Psoas muscle (tissue), 7 donors: ENCODE measurements at regions not wholly inside any gene's neighbourhood (a gene's known extent, or its start where the extent isn't known, plus 50 kb on each side); places are given as distances from the start of the nearest gene placed in this dataset.
A peak's percentile ranks its signal among the peaks of the same experiment; 100 is the strongest.
"Not testable (repeated sequence)": the region's sequence is repeated elsewhere in the genome, so short reads cannot be mapped to it uniquely, and the experiment has no call there.

Experiments used
- ATAC-seq, 4 donors: fragments of 200-7000 bp; cut with Tn5 transposase; one replicate each; pipeline ENCODE4 v1.9.1; 2020; ENCODE audit warnings: moderate library complexity in 3 of 4, mild to moderate bottlenecking in 2 of 4
- DNase-seq, 2 donors: peaks; one replicate each; pipeline ENCODE4 v3.0.0-alpha.2; 2020
- H3K27ac ChIP-seq: fragments of 200-600 bp; one replicate; pipeline ENCODE4 v1.8.0; 2022
- H3K27me3 ChIP-seq, 3 donors: fragments of 200-600 bp in 1 of 3; one replicate each; pipeline versions ENCODE4 v1.6.1 to v1.8.0; 2013 to 2022; ENCODE audit warnings: low read length in 2 of 3, mild to moderate bottlenecking in 2 of 3, moderate library complexity in 1 of 3; ENCODE audit not compliant: insufficient read depth in 3 of 3
- H3K36me3 ChIP-seq, 2 donors: fragments of 200-600 bp in 1 of 2; one replicate each; pipeline versions ENCODE4 v1.6.1 to v1.8.0; 2013 to 2022; ENCODE audit warnings: low read depth in 1 of 2, mild to moderate bottlenecking in 1 of 2, moderate library complexity in 1 of 2; ENCODE audit not compliant: insufficient read depth in 1 of 2
- H3K4me1 ChIP-seq: fragments of 200-600 bp; one replicate; pipeline ENCODE4 v1.8.0; 2022
- H3K4me3 ChIP-seq: fragments of 200-600 bp; one replicate; pipeline ENCODE4 v1.8.0; 2022; ENCODE audit warnings: mild to moderate bottlenecking
- H3K9me3 ChIP-seq: fragments of 200-600 bp; one replicate; pipeline ENCODE4 v1.8.0; 2022
- WGBS, 3 donors: extraction: QIAGEN DNeasy Blood & Tissue Kit; methylation state at CpG; one replicate each; pipeline versions ENCODE4 v1.1.6 to v1.1.7; 2013; 5-methylcytosine and 5-hydroxymethylcytosine counted together
- intact Hi-C, 2 donors: fragments of 100-400 bp; cut with DNase I; formaldehyde crosslinking; loops; one replicate each; pipeline versions ENCODE4 v1.11.0 to v1.14.2; 2022
- TF ChIP-seq, protein P1 (sequence below): fragments of 200-600 bp; IDR thresholded peaks from one replicate; pipeline ENCODE4 v1.8.0; 2022; ENCODE audit warnings: antibody characterized with exemption
- donor health status: healthy with polysubstance abuse.
- donor health status: DM: no; HTN: no; CAD: no; lungs with moderate emphysema.
- donor health status: Bipolar disorder and iron deficiency.
- donor health status: healthy.
- donor health status: DM: yes; HTN: yes; CAD: no.
- donor health status: DM: no; HTN: no; CAD: no.
- donor health status: DM: yes; HTN: yes; CAD: no.

DNA sequence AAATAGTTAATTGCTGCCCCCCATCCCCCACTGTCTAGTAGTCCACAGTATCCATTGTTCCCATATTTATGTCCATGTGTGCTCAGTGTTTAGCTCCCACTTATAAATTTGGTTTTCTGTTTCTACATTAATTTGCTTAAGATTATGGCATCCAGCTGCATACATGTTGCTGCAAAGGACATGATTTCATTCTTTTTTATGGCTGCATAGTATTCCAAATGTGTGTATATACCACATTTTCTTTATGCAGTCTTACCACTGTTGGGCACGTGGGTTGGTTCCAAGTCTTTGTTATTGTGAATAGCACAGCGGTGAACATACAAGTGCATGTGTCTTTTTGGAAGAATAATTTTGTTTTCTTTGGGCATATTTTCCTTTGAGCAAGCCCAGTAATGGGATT is 113.0 kb upstream of the LNX1 start:
- no peaks in the 10 kb centered on the region for H3K9me3 ChIP-seq
- ATAC-seq = no peak
- H3K4me1 ChIP-seq = peaks cover 10% of the 10 kb centered on the region
- H3K36me3 ChIP-seq = no peaks in the 10 kb centered on the region
- H3K27me3 ChIP-seq = no peaks in the 10 kb centered on the region
- TF ChIP-seq, protein P1, sequence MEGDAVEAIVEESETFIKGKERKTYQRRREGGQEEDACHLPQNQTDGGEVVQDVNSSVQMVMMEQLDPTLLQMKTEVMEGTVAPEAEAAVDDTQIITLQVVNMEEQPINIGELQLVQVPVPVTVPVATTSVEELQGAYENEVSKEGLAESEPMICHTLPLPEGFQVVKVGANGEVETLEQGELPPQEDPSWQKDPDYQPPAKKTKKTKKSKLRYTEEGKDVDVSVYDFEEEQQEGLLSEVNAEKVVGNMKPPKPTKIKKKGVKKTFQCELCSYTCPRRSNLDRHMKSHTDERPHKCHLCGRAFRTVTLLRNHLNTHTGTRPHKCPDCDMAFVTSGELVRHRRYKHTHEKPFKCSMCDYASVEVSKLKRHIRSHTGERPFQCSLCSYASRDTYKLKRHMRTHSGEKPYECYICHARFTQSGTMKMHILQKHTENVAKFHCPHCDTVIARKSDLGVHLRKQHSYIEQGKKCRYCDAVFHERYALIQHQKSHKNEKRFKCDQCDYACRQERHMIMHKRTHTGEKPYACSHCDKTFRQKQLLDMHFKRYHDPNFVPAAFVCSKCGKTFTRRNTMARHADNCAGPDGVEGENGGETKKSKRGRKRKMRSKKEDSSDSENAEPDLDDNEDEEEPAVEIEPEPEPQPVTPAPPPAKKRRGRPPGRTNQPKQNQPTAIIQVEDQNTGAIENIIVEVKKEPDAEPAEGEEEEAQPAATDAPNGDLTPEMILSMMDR = no peak
- H3K4me3 ChIP-seq = no peak overlapping the region
- H3K27ac ChIP-seq = no peak overlapping the region
- intact Hi-C loops = loop anchor here in 1 of 2 donors (10.0 kb wide), 1 partner anchor 200 kb away; no protein-coding TSS in a partner anchor
- WGBS, 3 donors = 90 to 98% (median 91%) methylated on average over 2 of the region's 2 CpGs
- no peak for DNase-seq

DNA sequence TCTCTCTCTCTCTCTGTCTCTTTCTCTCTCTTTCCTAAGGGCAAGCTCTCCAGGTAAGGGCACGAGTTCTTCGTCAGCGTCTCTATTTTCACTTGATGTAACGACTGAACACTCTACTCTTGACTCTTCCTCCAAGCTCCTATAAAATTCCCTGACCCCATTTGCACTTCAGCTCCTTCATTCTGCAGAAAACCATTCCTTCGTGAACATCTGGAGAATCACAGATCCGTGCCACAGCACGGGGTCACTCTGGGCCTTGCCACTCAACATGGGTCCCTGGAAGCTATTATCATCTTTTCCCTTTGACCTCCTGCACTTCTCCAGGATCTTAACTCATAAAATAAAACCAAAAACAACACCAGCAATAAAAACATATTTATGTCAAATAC is 112.0 kb upstream of the LNX1 start:
- Histone ChIP-seq H3K4me3 (peak overlapping the region; percentile 51), H3K4me1 (peaks cover 10% of the 10 kb centered on the region), H3K9me3 (no peaks in the 10 kb centered on the region), H3K27me3 (no peaks in the 10 kb centered on the region), H3K27ac (peak overlapping the region; percentile 18), H3K36me3 (no peaks in the 10 kb centered on the region)
- peak in 1 of 4 donors; percentile 9 for ATAC-seq
- TF ChIP-seq, protein P1 = no peak
- intact Hi-C loops = loop anchor here in 1 of 2 donors (10.0 kb wide), 1 partner anchor 202 kb away; no protein-coding TSS in a partner anchor
- no peak for DNase-seq
- WGBS, 3 donors = 32 to 43% (median 37%) methylated on average over 7 of the region's 7 CpGs

DNA sequence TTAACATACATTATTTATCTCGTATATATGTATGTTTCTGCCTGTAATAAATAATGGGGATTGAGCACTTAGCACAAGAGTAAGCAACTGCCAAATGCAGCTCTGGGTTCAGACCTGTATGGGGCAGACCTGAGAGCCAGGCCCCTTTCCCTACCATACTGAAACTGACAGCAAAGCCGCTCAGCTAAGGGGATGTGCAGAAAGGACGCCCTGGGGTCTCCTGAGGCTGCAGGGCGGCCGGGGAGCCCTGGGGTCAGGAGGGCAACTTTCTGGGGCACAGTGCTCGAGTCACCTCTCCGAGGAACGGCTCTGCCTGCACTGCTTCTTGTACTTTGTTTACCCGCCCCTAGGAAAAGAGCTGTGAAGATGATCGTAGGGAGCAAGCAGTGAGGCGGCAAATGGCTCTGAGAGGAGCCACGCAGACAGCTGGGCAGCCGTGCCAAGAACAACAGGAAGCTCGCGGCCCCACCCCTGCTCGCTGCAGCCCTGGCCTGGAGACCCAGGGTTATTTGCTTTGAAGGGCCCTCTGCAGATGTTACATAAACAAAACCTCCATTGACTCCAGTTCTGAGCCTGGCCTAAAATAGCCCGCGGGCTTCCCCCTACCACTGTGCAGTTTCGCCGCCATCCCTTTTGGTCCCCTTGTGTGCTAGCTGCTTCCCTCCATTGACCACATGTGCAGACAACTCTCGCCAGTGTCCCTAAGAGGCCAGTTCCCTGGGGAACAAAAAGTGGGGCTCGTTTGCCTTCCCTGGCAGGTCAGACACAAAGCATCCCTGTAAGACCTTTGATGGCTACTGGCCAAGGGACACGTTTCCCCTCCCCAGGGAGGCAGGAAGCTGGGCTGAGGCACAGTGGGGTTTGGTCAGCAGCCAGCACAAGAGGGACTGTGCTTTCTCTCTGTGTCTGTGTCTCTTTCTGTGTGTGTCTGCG is 111.3 kb upstream of the LNX1 start:
- Histone ChIP-seq H3K27ac (peak overlapping the region; percentile 18), H3K27me3 (no peaks in the 10 kb centered on the region), H3K9me3 (no peaks in the 10 kb centered on the region), H3K4me3 (peak overlapping the region; percentile 51), H3K36me3 (no peaks in the 10 kb centered on the region), H3K4me1 (peaks cover 10% of the 10 kb centered on the region)
- DNase-seq (peak; percentile 81 to 89), ATAC-seq (peak; percentile 63 to 91 (median 79))
- intact Hi-C loops = loop anchor here in 1 of 2 donors (10.0 kb wide), 1 partner anchor 202 kb away; no protein-coding TSS in a partner anchor
- TF ChIP-seq, protein P1 = peak; percentile 3
- 4 to 7% (median 7%) methylated on average over 24 of the region's 24 CpGs for WGBS, 3 donors

DNA sequence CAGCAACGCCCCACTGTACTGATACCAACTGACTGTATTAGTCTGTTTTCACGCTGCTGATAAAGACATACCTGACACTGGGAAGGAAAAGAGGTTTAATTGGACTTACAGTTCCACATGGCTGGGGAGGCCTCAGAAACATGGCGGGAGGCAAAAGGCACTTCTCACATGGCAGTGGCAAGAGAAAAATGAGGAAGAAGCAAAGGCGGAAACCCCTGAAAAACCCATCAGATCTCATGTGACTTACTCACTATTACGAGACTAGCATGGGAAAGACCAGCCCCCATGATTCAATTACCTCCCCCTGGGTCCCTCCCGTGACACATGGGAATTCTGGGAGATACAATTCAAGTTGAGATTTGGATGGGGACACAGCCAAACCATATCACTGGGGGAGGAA is 110.0 kb upstream of the LNX1 start:
- not testable (repeated sequence) for H3K36me3 ChIP-seq, DNase-seq, H3K9me3 ChIP-seq, H3K27me3 ChIP-seq, H3K4me3 ChIP-seq, ATAC-seq, H3K27ac ChIP-seq
- intact Hi-C loops = loop anchor here in 1 of 2 donors (10.0 kb wide), 1 partner anchor 204 kb away; no protein-coding TSS in a partner anchor
- whole genome bisulfite sequencing, 3 donors = 95 to 97% (median 96%) methylated on average over 6 of the region's 6 CpGs
- H3K4me1 ChIP-seq = peaks cover 10% of the 10 kb centered on the region

DNA sequence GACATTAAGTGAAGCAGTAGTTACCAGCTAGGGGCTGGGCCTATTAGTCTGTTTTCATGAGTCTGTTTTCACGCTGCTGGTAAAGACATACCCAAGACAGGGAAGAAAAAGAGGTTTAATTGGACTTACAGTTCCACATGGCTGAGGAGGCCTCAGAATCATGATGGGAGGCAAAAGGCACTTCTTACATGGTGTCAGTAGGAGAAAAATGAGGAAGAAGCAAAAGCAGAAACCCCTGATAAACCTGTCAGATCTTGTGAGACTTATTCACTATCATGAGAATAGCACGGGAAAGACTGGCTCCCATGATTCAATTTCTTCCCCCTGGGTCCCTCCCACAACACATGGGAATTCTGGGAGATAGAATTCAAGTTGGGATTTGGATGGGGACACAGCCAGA is 108.0 kb upstream of the LNX1 start:
- peaks cover 10% of the 10 kb centered on the region for H3K4me1 ChIP-seq
- H3K27me3 ChIP-seq, ATAC-seq, DNase-seq, intact Hi-C loops, H3K9me3 ChIP-seq, H3K36me3 ChIP-seq, H3K4me3 ChIP-seq, H3K27ac ChIP-seq: not testable (repeated sequence)
- WGBS, 3 donors = 87 to 91% (median 88%) methylated on average over 2 of the region's 2 CpGs
